ENCODE measurements at regions not wholly inside any gene's neighbourhood (a gene's known extent, or its start where the extent isn't known, plus 50 kb on each side); places are given as distances from the start of the nearest gene placed in this dataset.

DNA sequence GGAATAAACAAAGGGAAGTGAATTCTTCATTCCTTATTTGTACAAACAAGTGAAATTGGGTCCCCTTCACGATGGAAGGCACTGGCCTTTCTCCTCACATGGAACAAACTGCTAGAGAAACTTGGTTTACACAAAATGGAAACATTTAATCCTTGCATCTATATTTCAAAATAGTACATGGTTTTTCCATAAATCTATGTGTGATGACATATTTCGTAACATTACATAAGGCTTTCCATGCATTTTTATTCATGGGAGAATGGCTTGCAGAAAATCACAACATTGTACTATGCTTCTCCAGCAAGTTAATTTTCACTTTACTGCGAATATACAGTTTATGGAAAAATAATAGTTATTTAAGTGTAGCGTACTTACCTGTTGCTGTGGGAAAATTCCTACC is 81.0 kb upstream of the CDIN1 start:
- Histone ChIP-seq H3K36me3 (replicated peaks in 1 of 2; ENCODE audit: control insufficient read depth in 1 of 2, insufficient read depth in 2 of 2, low read length in 2 of 2) (no peaks in the 10 kb centered on the region), H4K20me1 (ENCODE audit: insufficient read depth, low read length) (0 out of 2 replicates have a peak, but pooled peaks cover 5% of the 10 kb centered on the region), H3K27ac (ENCODE audit: extremely low read length, insufficient read depth, low read length) (no peak overlapping the region), H3K79me2 (ENCODE audit: insufficient read depth, low read length) (no peaks in the 10 kb centered on the region), H3K4me3 (replicated peaks in 1 of 3; ENCODE audit: insufficient read depth in 1 of 3, low read depth in 2 of 3, low read length in 3 of 3) (no peak overlapping the region), H3K27me3 (ENCODE audit: control insufficient read depth in 1 of 2, insufficient read depth in 2 of 2, low read length in 2 of 2) (peaks cover 0 to 40% of the 10 kb centered on the region in 2 experiments; a peak in 3 of 5 replicates), H3K4me1 (ENCODE audit: insufficient read depth, low read length) (no peaks in the 10 kb centered on the region), H2AFZ (ENCODE audit: low read length) (no peak overlapping the region), H3K9me3 (ENCODE audit: low read length) (no peaks in the 10 kb centered on the region), H3K9ac (ENCODE audit: insufficient read depth, low read depth, low read length) (no peak overlapping the region), H3K4me2 (ENCODE audit: low read depth, low read length) (no peak overlapping the region)
- no peak for ATAC-seq
- ChIA-PET POLR2A (no interaction called here), CTCF (ENCODE audit: low intra/inter-chr PET ratio, low total read pairs) (no interaction called here)
- no peak for DNase-seq (ENCODE audit: low spot score)
- intact Hi-C loops (cut with micrococcal nuclease; ENCODE audit: unreplicated experiment): no loop called here
- in situ Hi-C loops (cut with HindIII; ENCODE audit: extremely low pct_ligation_motif_present, low pct_unique_long_range_greater_than_20kb): no loop called here
- no peak for FAIRE-seq
- WGBS (ENCODE audit: low lambda C conversion rate): 3% methylated on average over 4 of the region's 4 CpGs
- BruUV-seq (replicated peaks): no TSS peak
- TF ChIP-seq NAIF1 (CRISPR knock-in tag; IDR thresholded peaks at IDR 0.05; ENCODE audit: borderline replicate concordance): no peak
- TF ChIP-seq ZNF570 (CRISPR knock-in tag; IDR thresholded peaks at IDR 0.05; ENCODE audit: borderline replicate concordance): no peak
- TF ChIP-seq CEBPG (CRISPR knock-in tag; IDR thresholded peaks at IDR 0.05): no peak
- TF ChIP-seq THAP8 (CRISPR knock-in tag; IDR thresholded peaks at IDR 0.05; ENCODE audit: borderline replicate concordance): no peak
- TF ChIP-seq, protein P1, sequence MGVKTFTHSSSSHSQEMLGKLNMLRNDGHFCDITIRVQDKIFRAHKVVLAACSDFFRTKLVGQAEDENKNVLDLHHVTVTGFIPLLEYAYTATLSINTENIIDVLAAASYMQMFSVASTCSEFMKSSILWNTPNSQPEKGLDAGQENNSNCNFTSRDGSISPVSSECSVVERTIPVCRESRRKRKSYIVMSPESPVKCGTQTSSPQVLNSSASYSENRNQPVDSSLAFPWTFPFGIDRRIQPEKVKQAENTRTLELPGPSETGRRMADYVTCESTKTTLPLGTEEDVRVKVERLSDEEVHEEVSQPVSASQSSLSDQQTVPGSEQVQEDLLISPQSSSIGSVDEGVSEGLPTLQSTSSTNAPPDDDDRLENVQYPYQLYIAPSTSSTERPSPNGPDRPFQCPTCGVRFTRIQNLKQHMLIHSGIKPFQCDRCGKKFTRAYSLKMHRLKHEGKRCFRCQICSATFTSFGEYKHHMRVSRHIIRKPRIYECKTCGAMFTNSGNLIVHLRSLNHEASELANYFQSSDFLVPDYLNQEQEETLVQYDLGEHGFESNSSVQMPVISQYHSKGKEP (CRISPR knock-in tag; IDR thresholded peaks at IDR 0.05): no peak
- no peak for TF ChIP-seq PAXIP1 (CRISPR knock-in tag; conservative IDR thresholded peaks at IDR 0.05)
- TF ChIP-seq ZNF207 (IDR thresholded peaks at IDR 0.05; ENCODE audit: borderline replicate concordance): no peak
- TF ChIP-seq DNMT1 (CRISPR knock-in tag; IDR thresholded peaks at IDR 0.05): no peak
- TF ChIP-seq, protein P2, sequence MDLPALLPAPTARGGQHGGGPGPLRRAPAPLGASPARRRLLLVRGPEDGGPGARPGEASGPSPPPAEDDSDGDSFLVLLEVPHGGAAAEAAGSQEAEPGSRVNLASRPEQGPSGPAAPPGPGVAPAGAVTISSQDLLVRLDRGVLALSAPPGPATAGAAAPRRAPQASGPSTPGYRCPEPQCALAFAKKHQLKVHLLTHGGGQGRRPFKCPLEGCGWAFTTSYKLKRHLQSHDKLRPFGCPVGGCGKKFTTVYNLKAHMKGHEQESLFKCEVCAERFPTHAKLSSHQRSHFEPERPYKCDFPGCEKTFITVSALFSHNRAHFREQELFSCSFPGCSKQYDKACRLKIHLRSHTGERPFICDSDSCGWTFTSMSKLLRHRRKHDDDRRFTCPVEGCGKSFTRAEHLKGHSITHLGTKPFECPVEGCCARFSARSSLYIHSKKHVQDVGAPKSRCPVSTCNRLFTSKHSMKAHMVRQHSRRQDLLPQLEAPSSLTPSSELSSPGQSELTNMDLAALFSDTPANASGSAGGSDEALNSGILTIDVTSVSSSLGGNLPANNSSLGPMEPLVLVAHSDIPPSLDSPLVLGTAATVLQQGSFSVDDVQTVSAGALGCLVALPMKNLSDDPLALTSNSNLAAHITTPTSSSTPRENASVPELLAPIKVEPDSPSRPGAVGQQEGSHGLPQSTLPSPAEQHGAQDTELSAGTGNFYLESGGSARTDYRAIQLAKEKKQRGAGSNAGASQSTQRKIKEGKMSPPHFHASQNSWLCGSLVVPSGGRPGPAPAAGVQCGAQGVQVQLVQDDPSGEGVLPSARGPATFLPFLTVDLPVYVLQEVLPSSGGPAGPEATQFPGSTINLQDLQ (CRISPR knock-in tag; IDR thresholded peaks at IDR 0.05): no peak
- TF ChIP-seq EHMT2 (IDR thresholded peaks at IDR 0.05; ENCODE audit: borderline replicate concordance, low read depth, low read length): no peak
- TF ChIP-seq, protein P3, sequence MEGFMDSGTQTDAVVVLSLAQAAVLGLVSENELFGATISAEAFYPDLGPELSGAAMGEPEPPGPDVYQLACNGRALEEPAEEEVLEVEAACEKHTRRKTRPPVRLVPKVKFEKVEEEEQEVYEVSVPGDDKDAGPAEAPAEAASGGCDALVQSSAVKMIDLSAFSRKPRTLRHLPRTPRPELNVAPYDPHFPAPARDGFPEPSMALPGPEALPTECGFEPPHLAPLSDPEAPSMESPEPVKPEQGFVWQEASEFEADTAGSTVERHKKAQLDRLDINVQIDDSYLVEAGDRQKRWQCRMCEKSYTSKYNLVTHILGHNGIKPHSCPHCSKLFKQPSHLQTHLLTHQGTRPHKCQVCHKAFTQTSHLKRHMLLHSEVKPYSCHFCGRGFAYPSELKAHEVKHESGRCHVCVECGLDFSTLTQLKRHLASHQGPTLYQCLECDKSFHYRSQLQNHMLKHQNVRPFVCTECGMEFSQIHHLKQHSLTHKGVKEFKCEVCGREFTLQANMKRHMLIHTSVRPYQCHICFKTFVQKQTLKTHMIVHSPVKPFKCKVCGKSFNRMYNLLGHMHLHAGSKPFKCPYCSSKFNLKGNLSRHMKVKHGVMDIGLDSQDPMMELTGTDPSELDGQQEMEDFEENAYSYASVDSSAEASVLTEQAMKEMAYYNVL (CRISPR knock-in tag; IDR thresholded peaks at IDR 0.05; ENCODE audit: borderline replicate concordance): no peak
- no peak for TF ChIP-seq NFKBIZ (CRISPR knock-in tag; IDR thresholded peaks at IDR 0.05)
- TF ChIP-seq RORA (CRISPR knock-in tag; IDR thresholded peaks at IDR 0.05): no peak
- no peak for TF ChIP-seq ZNF670 (CRISPR knock-in tag; IDR thresholded peaks at IDR 0.05; ENCODE audit: borderline replicate concordance)
- no peak for TF ChIP-seq ZNF383 (CRISPR knock-in tag; IDR thresholded peaks at IDR 0.05; ENCODE audit: borderline replicate concordance)

All from HepG2 (cell line).